GM12878 (cell line): ENCODE measurements at regions not wholly inside any gene's neighbourhood (a gene's known extent, or its start where the extent isn't known, plus 50 kb on each side); places are given as distances from the start of the nearest gene placed in this dataset.

Source experiments
- POLR2A ChIP-seq: IDR thresholded peaks from 2 replicates; pipeline ENCODE4 v1.6.1; 2011; ENCODE audit warnings: low read depth, mild to moderate bottlenecking, low read length
- YY1 ChIP-seq: IDR thresholded peaks from 2 replicates; pipeline ENCODE4 v1.6.1; 2011; ENCODE audit warnings: low read depth, mild to moderate bottlenecking, low read length

- TF ChIP-seq POLR2A (no peak), YY1 (no peak)
These were observed 516.7 kb downstream of the NTRK2 start for GRCh38 chr9:85186218-85186585.
